ENCODE measurements at regions not wholly inside any gene's neighbourhood (a gene's known extent, or its start where the extent isn't known, plus 50 kb on each side); places are given as distances from the start of the nearest gene placed in this dataset.
"Not testable (repeated sequence)": the region's sequence is repeated elsewhere in the genome, so short reads cannot be mapped to it uniquely, and the experiment has no call there.

DNA sequence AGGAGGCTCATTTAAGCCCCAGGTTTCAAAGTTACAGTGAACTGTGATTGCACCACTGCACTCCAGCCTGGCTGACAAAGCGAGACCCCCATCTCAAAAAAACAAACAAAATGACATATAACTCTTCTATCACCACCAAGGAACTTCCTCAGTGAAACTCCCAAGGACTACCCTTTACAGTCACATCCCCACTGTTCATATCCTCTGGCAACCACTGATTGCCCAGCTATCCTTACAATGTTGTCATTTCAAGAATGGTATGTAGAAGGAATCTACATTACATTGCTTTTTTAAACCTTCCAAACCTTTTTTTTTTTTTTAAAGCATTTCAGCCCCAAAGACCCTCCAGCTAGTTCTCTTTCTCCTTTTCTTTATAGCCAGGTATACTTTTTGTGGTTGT lies 123.1 kb upstream of the CARMIL1 start:
- no peak for DNase-seq

DNA sequence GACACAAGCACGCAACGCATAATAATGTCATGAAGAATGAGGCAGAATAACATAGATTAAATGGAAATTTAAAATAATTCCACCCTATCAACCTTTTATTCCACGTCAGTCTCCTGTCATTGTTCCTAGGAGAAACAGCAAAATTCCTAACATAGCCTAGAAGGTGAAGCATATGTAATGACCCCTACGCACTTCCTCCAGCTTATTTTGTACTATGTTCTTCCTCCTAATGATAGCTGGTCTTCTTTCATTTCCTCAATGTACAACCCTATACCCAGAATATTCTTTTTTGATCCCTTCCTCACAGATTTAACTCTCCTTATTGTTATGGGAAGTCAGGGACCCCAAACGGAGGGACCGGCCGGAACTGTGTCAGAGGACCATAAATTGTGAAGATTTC lies 122.0 kb upstream of the CARMIL1 start:
- DNase-seq = no peak

DNA sequence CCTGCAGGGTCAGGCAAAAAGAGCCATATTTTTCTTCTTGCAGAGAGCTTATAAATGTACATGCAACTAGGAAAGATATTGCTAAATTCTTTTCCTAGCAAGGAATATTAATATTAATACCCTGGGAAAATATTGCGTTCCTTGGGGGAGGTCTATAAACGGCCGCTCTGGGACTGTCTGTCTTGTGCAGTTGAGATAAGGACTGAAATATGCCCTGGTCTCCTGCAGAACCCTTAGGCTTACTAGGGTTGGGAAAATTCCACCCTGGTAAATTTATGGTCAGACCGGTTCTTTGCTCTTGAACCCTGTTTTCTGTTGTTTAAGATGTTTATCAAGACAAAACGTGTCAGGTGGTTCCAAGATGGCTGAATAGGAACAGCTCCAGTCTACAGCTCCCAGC lies 121.3 kb upstream of the CARMIL1 start:
- DNase-seq = no peak

DNA sequence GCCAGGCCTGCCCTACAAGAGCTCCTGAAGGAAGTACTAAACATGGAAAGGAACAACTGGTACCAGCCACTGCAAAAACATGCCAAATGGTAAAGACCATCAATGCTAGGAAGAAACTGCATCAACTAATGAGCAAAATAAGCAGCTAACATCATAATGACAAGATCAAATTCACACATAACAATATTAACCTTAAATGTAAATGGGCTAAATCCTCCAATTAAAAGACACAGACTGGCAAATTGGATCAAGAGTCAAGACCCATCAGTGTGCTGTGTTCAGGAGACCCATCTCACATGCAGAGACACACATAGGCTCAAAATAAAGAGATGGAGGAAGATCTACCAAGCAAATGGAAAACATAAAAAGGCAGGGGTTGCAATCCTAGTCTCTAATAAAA lies 119.0 kb upstream of the CARMIL1 start:
- DNase-seq = not testable (repeated sequence)

DNA sequence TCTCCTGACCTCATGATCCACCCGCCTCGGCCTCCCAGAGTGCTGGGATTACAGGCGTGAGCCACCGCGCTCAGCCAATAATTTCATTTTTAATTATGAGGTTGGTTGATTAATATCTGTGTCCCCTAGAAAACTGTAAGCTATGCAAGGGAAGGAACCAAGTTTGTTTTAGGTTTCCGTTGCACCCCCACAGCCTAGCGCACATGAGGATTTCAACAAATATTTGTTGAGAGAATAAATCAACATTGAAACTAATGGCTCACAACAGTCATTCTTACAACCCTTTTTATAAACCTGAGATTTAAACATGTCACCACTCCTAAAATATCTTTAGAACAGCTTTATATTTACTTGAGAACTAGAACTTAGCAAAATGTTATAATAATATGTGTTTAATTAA lies 114.0 kb upstream of the CARMIL1 start:
- no peak for DNase-seq

DNA sequence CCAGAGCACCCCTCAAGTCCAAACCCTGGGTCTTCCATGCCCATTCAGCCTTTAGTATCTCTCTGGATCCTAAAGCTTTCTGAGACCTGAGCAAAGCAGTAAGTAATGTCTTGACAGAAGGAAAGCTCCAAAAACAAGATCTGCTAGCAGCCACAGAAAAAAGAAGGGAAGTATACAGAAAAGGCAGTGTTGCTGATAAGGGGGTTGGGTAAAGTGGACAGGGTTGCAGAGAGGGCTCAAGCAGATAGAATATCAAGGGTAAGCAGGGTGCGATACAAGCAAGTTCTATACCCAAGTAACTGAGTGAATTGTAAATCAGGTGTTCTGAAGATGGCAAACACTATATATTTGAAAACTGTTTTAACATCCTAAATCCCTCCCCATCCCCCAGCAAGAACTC lies 113.4 kb upstream of the CARMIL1 start:
- DNase-seq = no peak

DNA sequence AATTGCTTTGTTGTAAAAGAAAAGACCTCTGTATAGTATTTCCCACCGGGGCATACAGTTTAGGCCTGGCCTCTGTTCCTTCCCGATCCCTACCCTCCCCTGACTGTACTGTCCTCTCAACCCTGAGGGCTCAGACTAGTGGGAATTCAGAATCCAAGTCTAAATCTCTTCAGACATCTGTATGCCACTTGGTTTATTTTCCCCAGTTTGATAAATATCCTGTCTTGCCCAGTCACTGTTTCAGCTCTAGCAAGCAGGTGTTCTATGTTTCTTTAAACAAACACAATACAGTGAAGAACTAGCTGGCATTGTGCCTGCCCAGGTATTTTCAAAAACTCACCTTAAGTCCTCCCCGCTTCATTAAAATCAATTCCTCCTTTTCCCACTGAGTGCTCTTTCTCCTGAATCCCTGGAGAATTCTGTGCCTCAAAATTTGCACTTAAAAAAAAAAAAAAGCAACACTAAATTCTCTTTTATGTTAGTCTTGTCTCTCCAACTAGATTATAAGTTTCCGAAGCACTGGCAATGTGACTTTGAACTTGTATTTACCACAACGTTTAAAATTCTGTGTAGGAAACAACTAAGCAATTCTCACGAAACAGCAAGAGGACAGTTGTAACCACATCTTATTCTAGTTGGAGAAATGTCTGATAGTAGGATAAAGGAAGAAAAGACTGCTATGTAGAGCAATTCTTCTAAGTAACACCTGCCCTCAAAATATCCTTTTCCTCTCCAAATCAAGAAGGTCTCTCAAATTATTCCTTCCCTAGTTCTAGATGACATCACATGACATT lies 112.0 kb upstream of the CARMIL1 start:
- DNase-seq = no peak

DNA sequence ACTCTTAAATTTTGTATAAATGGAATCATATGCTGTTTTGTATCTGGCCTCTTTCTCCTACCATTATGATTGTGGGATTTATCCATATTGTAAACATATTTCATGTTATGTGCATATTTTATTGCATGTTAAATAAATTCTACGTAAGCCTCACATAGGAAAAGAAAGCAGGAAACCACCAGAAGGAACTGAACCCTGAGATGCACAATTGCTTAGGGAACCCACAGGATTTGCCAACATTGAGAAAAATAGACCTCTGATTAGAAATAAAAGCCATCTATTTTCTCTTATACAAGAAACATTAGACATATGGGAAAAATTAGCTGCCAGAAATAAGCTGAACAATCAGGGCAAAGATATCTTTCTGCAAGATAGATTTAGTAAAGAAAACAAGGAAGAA lies 111.2 kb upstream of the CARMIL1 start:
- no peak for DNase-seq

DNA sequence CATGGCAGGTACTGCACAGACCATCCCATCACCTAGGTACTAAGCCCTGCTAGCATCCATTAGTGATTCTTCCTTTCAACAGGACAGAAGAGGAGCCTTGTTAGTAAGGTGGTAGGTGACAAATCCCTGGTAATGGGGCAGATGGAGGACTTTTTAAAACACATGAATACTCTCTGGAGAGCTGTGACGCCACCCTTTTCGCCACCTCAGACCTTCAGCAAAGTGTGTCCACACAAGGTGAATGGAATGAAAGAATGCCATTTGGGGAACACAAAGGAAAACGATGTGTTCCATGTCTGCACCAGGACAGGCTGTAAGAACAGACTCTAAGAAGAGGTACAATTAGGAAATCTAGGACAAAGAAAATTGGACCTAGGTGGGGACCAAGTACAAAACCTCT lies 110.5 kb upstream of the CARMIL1 start:
- no peak for DNase-seq

DNA sequence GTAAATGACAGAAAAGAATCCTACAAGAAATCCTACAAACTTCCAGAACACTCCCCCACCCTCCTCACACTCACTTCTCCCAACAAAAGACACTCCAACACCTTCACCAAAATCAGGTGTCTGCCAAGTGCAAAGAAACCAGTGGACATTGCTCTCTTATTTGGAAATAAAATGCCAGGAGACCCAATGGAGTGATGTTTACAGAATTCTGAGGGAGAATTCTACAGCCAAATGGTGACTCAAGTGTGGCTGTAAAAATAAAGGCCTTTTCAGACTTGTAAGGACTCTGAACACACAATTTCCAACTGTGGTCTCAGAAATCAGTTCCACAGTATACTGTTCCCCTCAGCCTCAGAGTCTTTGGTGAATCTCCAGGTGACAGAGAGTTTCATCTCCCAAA lies 109.6 kb upstream of the CARMIL1 start:
- DNase-seq = no peak

DNA sequence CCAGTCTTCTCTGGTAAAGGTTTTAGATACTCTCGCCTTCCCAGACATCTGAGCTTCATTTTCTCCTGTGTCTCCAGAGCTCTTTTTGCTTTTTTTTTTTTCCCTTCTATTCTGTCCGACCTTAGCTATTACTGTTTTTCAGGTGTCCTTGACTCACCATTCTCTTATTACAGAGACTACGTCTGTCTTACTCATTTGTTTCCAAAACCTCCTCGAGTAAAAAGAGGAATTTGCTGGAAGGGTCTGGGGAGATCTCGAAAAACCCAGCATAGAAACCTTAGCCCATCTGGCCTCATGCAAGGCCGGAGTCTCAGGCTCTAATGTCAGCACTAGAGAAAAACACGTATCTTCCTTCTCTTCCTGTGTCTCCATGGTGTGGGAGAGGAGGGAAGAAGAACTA lies 109.2 kb upstream of the CARMIL1 start:
- no peak for DNase-seq

DNA sequence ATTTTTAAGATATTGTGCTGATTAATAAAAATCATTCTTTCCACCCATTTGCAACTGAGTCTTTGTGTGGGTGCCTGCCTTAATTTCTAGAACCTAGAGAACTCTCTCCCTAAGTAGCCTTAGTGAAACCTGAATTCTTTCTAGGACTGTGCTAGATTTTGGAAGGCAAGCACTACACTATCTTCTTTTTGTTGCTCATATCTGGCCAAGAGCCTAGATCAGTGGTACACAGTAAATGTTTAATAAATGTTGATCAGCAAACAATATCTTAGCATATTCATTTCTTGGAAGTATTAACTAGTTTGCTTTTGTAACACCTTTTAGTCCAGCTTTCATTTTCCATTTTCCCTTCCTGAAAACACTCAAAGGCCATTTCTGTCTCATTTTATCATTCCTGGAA lies 108.5 kb upstream of the CARMIL1 start:
- DNase-seq = no peak

DNA sequence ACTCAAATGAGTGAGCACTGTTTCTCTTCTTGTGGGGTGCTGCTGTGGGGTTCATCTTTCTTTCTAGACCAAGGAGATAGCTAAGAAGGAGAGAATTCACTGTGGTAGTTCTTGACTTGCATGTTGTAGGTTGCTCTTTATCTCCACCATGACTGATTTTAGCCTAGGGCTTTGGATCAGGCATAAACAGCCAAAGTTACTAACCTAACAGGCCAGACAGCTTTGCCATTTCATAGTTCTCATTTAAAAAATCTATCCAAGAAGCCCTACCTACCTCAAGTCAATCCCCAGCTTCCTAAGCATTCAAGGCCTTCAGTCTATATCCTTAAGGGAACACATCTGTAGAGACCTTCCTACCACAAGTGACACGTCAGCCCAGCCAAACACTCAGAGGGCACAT lies 107.9 kb upstream of the CARMIL1 start:
- DNase-seq = no peak

DNA sequence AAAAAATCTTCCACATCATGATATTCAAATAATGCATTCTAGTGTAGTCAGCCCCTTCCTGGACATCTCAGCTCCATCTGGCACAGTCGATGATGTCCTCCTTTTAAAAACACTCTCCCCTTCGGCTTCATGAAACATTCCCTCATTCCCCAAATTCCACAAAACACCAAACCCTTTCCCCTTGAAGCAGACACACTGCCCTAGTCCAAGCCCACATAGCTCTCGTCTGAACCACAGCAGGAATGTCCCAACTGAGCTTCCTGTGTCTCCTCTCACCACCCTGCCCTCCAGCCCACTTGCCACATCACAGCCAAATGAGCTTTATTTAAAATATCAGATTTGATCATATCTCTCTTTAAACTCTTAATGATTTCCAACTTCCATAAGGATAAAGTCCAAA lies 106.4 kb upstream of the CARMIL1 start:
- DNase-seq = no peak

DNA sequence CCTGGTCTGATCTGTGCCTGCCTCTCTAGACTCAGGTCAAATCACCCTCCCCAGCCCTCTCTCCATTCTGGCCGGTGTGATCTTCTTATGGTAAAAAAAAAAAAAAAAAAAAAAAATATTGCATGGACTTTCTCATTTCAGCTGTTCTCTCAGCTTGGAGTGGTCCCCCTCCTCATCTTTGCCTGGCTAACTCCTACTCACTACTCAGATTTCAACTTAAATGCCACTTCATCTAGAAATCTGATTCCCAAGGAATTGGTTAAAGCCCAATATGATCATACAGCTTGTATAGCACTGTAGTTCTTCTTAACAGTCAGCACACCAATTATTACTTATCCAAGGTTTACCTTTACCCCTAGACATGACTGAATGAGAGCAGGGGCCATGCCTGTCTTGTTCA lies 105.9 kb upstream of the CARMIL1 start:
- DNase-seq = no peak

DNA sequence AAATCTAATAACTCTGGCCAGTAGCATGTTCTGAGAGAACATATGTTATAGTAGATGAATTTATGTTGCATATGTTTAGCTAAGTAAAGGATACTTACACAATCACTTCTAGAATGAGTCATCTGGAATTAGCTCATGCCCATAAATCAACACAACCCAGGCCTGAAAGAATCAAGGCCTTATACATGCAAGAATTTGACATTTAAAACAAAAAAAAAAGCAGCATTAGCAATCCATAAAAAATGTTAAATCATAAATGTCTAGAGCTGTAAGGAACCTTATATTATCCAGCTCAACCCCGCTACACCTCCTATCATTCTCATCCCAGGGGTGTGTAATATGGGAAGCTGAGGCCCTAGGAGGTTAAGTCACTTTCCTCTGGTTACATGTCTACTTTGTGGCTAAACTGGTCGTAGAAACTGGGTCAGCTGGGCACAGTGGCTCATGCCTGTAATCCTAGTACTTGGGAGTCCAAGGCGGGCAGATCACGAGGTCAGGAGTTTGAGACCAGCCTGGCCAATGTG lies 105.2 kb upstream of the CARMIL1 start:
- DNase-seq = no peak

DNA sequence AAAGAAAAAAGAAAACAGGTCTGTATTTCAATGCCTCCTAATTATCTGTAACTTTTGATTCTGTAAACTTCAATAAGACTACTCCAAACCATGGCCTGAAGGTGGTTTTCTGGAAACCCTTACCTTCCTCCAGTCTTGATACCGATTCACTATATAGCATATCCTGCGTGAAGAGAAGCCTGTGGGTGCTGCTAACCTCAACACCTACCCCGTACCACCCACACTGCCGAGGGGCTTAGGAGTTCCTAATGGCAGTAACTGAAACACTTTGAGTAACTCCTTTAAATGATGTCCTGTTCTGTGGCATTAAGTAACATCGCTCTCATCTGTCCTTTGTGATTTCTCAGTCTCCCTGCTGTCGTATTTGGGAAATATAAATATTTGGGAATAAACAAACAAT lies 104.5 kb upstream of the CARMIL1 start:
- DNase-seq = no peak

DNA sequence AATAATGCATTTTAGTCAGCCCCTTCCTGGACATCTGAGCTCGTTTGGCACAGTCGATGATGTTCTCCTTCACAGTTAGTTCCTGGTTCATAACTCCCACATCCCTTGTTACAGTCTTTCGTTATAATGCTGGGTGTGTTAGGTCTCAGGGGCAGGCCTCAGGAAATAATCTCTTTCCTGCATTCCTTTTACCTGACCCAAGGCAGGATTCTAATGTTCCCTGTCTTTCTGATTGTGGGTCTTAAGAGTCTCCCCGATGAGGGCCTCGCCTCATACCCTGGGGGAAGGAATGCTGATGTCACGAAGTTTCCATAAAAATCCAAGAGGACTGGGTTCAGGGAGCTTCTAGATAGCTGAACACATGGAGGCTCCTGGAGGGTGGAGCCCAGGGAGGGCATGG lies 104.0 kb upstream of the CARMIL1 start:
- DNase-seq = no peak

DNA sequence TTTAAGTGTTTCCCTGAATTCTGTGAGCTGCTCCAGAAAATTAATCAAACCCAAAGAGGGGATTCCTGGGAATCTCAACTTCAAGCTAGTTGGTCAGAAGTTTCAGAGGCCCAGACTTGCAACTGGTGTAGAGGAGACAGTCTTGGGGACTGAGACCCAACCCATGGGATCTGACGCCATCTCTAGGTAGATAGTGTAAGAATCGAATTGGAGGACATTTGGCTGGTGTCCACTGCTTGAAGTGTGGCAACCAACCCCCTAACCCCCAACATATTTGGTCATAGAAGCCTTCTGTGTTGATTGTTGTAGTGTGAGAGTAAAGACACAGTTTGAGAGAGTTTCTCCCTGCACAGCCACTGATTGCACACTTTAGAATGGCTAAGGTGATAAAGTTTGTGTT lies 103.5 kb upstream of the CARMIL1 start:
- no peak for DNase-seq

DNA sequence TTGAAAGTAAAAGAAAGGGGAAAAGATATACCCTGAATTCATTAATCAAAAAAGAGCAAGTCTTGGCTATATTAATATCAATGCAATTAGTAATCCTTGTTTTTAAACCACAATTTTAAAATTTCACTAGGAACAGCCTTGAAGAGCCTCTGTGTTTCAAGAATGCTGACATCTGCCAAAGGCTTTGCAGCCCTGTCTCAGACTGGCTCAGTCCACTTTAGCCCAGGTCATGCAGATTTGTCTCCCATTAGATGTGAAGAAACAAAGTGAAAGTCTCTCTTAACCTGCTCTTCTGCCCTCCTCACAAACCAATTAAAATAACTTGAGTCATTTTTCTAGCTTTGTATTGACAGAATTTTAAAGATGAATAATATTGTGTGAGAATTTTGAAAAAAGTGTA lies 102.7 kb upstream of the CARMIL1 start:
- DNase-seq = no peak

DNA sequence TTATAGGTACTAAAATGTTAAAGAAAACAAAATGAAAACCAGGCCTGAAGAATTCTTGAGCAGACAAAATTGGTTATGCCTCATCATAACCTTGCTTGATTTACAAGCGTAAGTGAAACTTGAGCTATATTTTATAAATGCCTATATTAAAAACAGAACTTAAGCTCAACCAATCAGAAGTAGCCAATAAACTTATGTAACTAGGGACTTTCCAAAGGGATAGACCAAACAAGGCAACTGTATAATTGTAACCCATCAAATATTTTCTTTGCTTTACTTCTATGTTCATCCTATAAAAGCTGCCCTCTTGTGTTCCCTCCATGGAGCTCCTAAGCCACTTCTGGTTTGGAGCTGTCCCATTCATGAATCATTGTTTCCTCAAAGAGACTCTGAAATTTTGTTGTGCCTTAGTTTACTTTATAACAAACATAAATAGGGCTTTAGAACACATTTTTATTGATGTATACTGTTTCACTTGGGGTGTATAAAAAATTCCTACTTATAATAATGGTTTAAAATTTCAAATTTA lies 101.6 kb upstream of the CARMIL1 start:
- no peak for DNase-seq

DNA sequence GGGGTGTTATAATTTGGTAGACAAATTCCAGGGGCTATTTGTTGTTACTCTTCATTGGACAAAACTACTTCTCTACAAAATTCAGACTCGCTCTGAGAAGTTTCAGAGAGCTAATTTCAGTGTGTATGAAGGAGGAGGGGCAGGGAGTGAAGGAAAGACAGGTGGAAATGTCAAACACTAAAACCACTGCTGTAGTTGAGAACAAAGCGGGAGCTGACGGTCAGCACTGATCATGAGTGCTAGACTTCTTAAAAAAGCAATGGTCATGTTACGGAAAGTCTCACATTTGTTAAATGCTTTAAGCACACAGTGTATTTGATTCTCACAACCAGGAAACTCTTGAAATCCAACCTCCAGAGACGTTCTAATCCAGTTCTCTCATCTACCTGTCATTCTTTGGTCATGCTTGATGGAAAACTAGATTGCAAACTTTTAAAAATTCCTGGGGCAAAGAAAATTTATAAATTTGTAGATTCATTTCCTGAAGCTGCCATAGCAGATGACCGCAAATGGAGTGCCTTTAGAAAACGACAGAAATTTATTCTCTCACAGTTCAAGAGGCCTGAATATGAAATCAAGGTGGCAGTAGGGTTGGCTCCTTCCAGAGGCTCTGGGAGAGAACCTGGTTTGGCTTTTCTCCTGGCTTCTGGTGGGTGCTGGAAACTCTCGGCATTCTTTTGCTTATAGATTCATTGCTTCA lies 100.7 kb upstream of the CARMIL1 start:
- no peak for DNase-seq

All from amygdala (tissue), 56 donors.